ENCODE measurements at regions not wholly inside any gene's neighbourhood (a gene's known extent, or its start where the extent isn't known, plus 50 kb on each side); places are given as distances from the start of the nearest gene placed in this dataset.

GRCh38 chr20:22862671-22863230 is 172.4 kb upstream of the SSTR4 start:
- DNase-seq, result no peak

- DNase-seq, result no peak
These were observed 171.3 kb upstream of the SSTR4 start for GRCh38 chr20:22863826-22864225.

GRCh38 chr20:22866812-22867341 is 168.2 kb upstream of the SSTR4 start:
- no peak for DNase-seq

- no peak for DNase-seq
These were observed 156.9 kb upstream of the SSTR4 start for GRCh38 chr20:22878166-22878565.

- DNase-seq, result no peak
These were observed 154.8 kb upstream of the SSTR4 start for GRCh38 chr20:22880277-22880676.

GRCh38 chr20:22887796-22888195 is 147.3 kb upstream of the SSTR4 start:
- DNase-seq, result no peak

GRCh38 chr20:22890594-22891300 is 144.4 kb upstream of the SSTR4 start:
- no peak for DNase-seq

GRCh38 chr20:22901164-22901563 is 133.9 kb upstream of the SSTR4 start:
- DNase-seq, result no peak

GRCh38 chr20:22901921-22902320 is 133.2 kb upstream of the SSTR4 start:
- no peak for DNase-seq

GRCh38 chr20:22904386-22904785 is 130.7 kb upstream of the SSTR4 start:
- no peak for DNase-seq

GRCh38 chr20:22904905-22905304 is 130.2 kb upstream of the SSTR4 start:
- DNase-seq, result no peak

- DNase-seq, result no peak
These were observed 129.5 kb upstream of the SSTR4 start for GRCh38 chr20:22905658-22906057.

GRCh38 chr20:22908437-22908836 is 126.7 kb upstream of the SSTR4 start:
- no peak for DNase-seq

- no peak for DNase-seq
These were observed 126.2 kb upstream of the SSTR4 start for GRCh38 chr20:22908944-22909343.

GRCh38 chr20:22909436-22909835 is 125.7 kb upstream of the SSTR4 start:
- no peak for DNase-seq

GRCh38 chr20:22910287-22910852 is 124.7 kb upstream of the SSTR4 start:
- DNase-seq, result no peak

GRCh38 chr20:22914291-22914690 is 120.8 kb upstream of the SSTR4 start:
- no peak for DNase-seq

- DNase-seq, result no peak
These were observed 119.6 kb upstream of the SSTR4 start for GRCh38 chr20:22915512-22915911.

- no peak for DNase-seq
These were observed 118.9 kb upstream of the SSTR4 start for GRCh38 chr20:22916021-22916842.

- no peak for DNase-seq
These were observed 116.7 kb upstream of the SSTR4 start for GRCh38 chr20:22918286-22918983.

GRCh38 chr20:22920898-22921297 is 114.2 kb upstream of the SSTR4 start:
- DNase-seq, result no peak

GRCh38 chr20:22921595-22922421 is 113.3 kb upstream of the SSTR4 start:
- DNase-seq, result no peak
